ENCODE measurements at regions not wholly inside any gene's neighbourhood (a gene's known extent, or its start where the extent isn't known, plus 50 kb on each side); places are given as distances from the start of the nearest gene placed in this dataset.
A peak's percentile ranks its signal among the peaks of the same experiment; 100 is the strongest.

DNA sequence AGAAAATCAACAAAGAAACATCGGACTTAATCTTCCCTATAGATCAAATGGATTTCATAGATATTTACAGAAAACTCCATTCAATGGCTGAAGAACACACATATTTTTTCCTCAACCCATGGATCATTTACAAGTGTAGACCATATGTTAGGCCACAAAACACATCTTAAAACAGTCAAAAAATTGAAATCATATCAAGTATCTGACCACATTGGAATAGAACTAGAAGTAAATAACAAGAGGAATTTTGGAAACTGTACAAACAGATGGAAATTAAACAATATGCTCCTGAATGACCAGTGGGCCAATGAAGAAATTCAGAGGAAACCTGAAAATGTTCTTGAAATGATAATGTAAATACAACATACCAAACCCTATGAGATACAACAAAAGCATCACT is 323.1 kb upstream of the GPR149 start:
- Histone ChIP-seq H3K27ac (no peak overlapping the region), H4K20me1 (ENCODE audit: insufficient read depth) (no peaks in the 10 kb centered on the region), H3F3A (ENCODE audit: insufficient read depth, low read depth) (no peaks in the 10 kb centered on the region), H3K4me3 (no peak overlapping the region), H2AFZ (no peak overlapping the region), H3K79me2 (ENCODE audit: low read depth) (no peaks in the 10 kb centered on the region), H3K4me1 (replicated peaks; ENCODE audit: insufficient read depth) (no peaks in the 10 kb centered on the region), H3K36me3 (ENCODE audit: low read depth) (no peaks in the 10 kb centered on the region), H3K9me3 (ENCODE audit: insufficient read depth, low read depth) (no peaks in the 10 kb centered on the region), H3K27me3 (ENCODE audit: insufficient read depth, low read depth) (no peaks in the 10 kb centered on the region), H3K4me2 (no peak overlapping the region), H3K9me2 (ENCODE audit: insufficient read depth) (no peaks in the 10 kb centered on the region)
- intact Hi-C loops (cut with micrococcal nuclease; ENCODE audit: unreplicated experiment): no loop called here
- DNase-seq: no peak
- ChIA-PET POLR2A (ENCODE audit: unreplicated experiment) (no interaction called here), CTCF (no interaction called here)
- no peak for TF ChIP-seq EZH2 (IDR thresholded peaks at IDR 0.05; ENCODE audit: low read depth)
- TF ChIP-seq, protein P1, sequence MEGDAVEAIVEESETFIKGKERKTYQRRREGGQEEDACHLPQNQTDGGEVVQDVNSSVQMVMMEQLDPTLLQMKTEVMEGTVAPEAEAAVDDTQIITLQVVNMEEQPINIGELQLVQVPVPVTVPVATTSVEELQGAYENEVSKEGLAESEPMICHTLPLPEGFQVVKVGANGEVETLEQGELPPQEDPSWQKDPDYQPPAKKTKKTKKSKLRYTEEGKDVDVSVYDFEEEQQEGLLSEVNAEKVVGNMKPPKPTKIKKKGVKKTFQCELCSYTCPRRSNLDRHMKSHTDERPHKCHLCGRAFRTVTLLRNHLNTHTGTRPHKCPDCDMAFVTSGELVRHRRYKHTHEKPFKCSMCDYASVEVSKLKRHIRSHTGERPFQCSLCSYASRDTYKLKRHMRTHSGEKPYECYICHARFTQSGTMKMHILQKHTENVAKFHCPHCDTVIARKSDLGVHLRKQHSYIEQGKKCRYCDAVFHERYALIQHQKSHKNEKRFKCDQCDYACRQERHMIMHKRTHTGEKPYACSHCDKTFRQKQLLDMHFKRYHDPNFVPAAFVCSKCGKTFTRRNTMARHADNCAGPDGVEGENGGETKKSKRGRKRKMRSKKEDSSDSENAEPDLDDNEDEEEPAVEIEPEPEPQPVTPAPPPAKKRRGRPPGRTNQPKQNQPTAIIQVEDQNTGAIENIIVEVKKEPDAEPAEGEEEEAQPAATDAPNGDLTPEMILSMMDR (conservative IDR thresholded peaks at IDR 0.05): no peak
- no TSS peak for BruUV-seq (replicated peaks)

DNA sequence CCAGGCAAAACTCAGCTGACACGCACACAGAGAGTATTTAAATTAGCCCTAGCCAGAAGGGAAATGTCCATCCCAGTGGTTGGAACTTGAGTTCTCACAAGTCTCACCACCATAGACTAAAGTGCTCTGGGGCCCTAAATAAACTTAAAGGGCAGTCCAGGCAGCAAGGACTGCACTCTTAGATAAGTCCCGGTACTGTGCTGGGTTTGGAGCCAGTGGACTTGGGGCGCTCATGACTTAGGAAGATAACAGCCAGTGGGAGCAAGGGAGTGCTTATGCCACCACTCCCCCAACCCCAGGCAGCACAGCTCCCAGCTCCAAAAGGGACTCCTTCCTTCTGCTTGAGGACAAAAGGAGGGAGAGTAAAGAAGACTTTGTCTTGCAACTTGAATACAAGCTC is 319.5 kb upstream of the GPR149 start:
- H3K9me2 ChIP-seq (ENCODE audit: insufficient read depth): no peaks in the 10 kb centered on the region
- H3K79me2 ChIP-seq (ENCODE audit: low read depth): no peaks in the 10 kb centered on the region
- H3F3A ChIP-seq (ENCODE audit: insufficient read depth, low read depth): no peaks in the 10 kb centered on the region
- intact Hi-C loops (cut with micrococcal nuclease; ENCODE audit: unreplicated experiment): loop anchor here (5.0 kb wide), 1 partner anchor 412 kb away; no protein-coding TSS in a partner anchor
- no peak overlapping the region for H3K4me3 ChIP-seq
- DNase-seq: no peak
- H3K27ac ChIP-seq: no peak overlapping the region
- TF ChIP-seq, protein P1 (conservative IDR thresholded peaks at IDR 0.05): no peak
- no peak for TF ChIP-seq EZH2 (IDR thresholded peaks at IDR 0.05; ENCODE audit: low read depth)
- H3K27me3 ChIP-seq (ENCODE audit: insufficient read depth, low read depth): no peaks in the 10 kb centered on the region
- H4K20me1 ChIP-seq (ENCODE audit: insufficient read depth): no peaks in the 10 kb centered on the region
- BruUV-seq (replicated peaks): no TSS peak
- POLR2A ChIA-PET (ENCODE audit: unreplicated experiment): no interaction called here
- no peaks in the 10 kb centered on the region for H3K36me3 ChIP-seq (ENCODE audit: low read depth)
- H3K9me3 ChIP-seq (ENCODE audit: insufficient read depth, low read depth): no peaks in the 10 kb centered on the region
- no peak overlapping the region for H3K4me2 ChIP-seq
- CTCF ChIA-PET: no interaction called here
- H2AFZ ChIP-seq: no peak overlapping the region
- no peaks in the 10 kb centered on the region for H3K4me1 ChIP-seq (replicated peaks; ENCODE audit: insufficient read depth)

DNA sequence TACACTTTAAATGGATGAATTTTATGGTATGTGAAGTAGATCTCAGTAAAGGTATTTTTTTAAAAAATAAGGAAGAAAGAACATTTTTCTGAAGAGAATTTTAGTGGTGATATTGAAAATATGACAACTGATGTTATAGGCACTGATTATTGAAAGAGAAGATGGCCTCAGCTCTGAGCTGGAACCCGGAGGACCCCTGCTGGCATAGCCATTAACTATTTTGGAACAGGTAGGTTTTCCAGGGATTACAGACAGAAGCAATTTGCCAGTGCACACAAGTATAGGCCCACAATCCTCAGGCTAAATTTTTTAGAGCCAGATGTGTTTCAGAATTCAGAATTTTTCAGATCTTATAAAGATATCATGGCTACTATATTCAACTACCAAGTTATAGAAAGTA is 315.9 kb upstream of the GPR149 start:
- no TSS peak for BruUV-seq (replicated peaks)
- Histone ChIP-seq H3F3A (ENCODE audit: insufficient read depth, low read depth) (no peaks in the 10 kb centered on the region), H3K36me3 (ENCODE audit: low read depth) (no peaks in the 10 kb centered on the region), H3K9me2 (ENCODE audit: insufficient read depth) (no peaks in the 10 kb centered on the region), H3K4me1 (replicated peaks; ENCODE audit: insufficient read depth) (no peaks in the 10 kb centered on the region), H3K4me3 (no peak overlapping the region), H3K27ac (no peak overlapping the region), H4K20me1 (ENCODE audit: insufficient read depth) (no peaks in the 10 kb centered on the region), H3K9me3 (ENCODE audit: insufficient read depth, low read depth) (no peaks in the 10 kb centered on the region), H3K79me2 (ENCODE audit: low read depth) (no peaks in the 10 kb centered on the region), H3K4me2 (no peak overlapping the region), H2AFZ (no peak overlapping the region), H3K27me3 (ENCODE audit: insufficient read depth, low read depth) (no peaks in the 10 kb centered on the region)
- CTCF ChIA-PET: no interaction called here
- POLR2A ChIA-PET (ENCODE audit: unreplicated experiment): no interaction called here
- DNase-seq: no peak
- intact Hi-C loops (cut with micrococcal nuclease; ENCODE audit: unreplicated experiment): loop anchor here (5.0 kb wide), 1 partner anchor 409 kb away; no protein-coding TSS in a partner anchor
- TF ChIP-seq, protein P1 (conservative IDR thresholded peaks at IDR 0.05): peak; percentile 33; the same call in 1 of the 2 replicates
- TF ChIP-seq EZH2 (IDR thresholded peaks at IDR 0.05; ENCODE audit: low read depth): no peak

Data from PC-9 (cell line).